H1 (cell line): ENCODE measurements at regions not wholly inside any gene's neighbourhood (a gene's known extent, or its start where the extent isn't known, plus 50 kb on each side); places are given as distances from the start of the nearest gene placed in this dataset.

Experiments
- CTCF ChIA-PET: fragments of 300-600 bp; sonication (Branson Sonifier 250); formaldehyde crosslinking; loops from one replicate; lab custom pipeline; 2021; ENCODE audit not compliant: partially characterized antibody; lab: Charles Lee
- POLR2A ChIA-PET: fragments of 300-600 bp; sonication (Branson Sonifier 250); formaldehyde crosslinking; loops from one replicate; lab custom pipeline; 2021; ENCODE audit warnings: inconsistent platforms; ENCODE audit not compliant: partially characterized antibody; lab: Charles Lee
- DNase-seq, 2 experiments: peaks; one replicate each; pipeline versions ENCODE4 v3.0.0 to v3.0.0-alpha.2; 2010 to 2022; ENCODE audit warnings: low spot score in 2 of 2, low read depth in 1 of 2, mixed read lengths in 1 of 2
- FAIRE-seq: peaks from 2 replicates; lab custom pipeline; 2011; peaks lifted over from hg19 to GRCh38; lab: Jason Lieb, UNC
- H2AFZ ChIP-seq: 2 replicates; pipeline ENCODE4 v1.8.1; 2012; ENCODE audit warnings: low read length, inconsistent platforms
- H2AK5ac ChIP-seq: 2 replicates; pipeline ENCODE4 v1.6.1; 2013; ENCODE audit warnings: low read depth, low read length
- H2BK120ac ChIP-seq: replicated peaks from 2 replicates; pipeline ENCODE3; 2013; ENCODE audit warnings: low read depth, low read length, inconsistent platforms
- H2BK12ac ChIP-seq: 2 replicates; pipeline ENCODE4 v1.6.1; 2013; ENCODE audit warnings: low read depth, low read length
- H2BK15ac ChIP-seq: 2 replicates; pipeline ENCODE4 v1.6.1; 2013; ENCODE audit warnings: low read length
- H2BK20ac ChIP-seq: 2 replicates; pipeline ENCODE4 v1.6.1; 2013; ENCODE audit warnings: low read length
- H2BK5ac ChIP-seq: 2 replicates; pipeline ENCODE4 v1.6.1; 2013; ENCODE audit warnings: low read depth, low read length
- H3K14ac ChIP-seq: 2 replicates; pipeline ENCODE4 v1.6.1; 2013; ENCODE audit warnings: inconsistent platforms; ENCODE audit not compliant: insufficient read length
- H3K18ac ChIP-seq: 2 replicates; pipeline ENCODE4 v1.6.1; 2013; ENCODE audit warnings: low read length; ENCODE audit errors: extremely low read depth
- H3K23ac ChIP-seq: 2 replicates; pipeline ENCODE4 v1.6.1; 2013; ENCODE audit warnings: inconsistent platforms; ENCODE audit not compliant: insufficient read length
- H3K23me2 ChIP-seq: 2 replicates; pipeline ENCODE4 v1.6.1; 2013; ENCODE audit warnings: low read depth, low read length
- H3K27ac ChIP-seq: 2 replicates; pipeline ENCODE4 v1.6.1; 2011; ENCODE audit warnings: low read depth, low read length, inconsistent platforms
- H3K27me3 ChIP-seq, 4 experiments: replicated peaks in 1 of 4; 1 replicate in 1 of 4; 2 replicates in 3 of 4; pipeline versions ENCODE4 v1.6.1 to v1.8.1; 2011 to 2013; ENCODE audit warnings: low read length in 3 of 4, mild to moderate bottlenecking in 3 of 4, inconsistent platforms in 2 of 4, mixed read lengths in 2 of 4, moderate library complexity in 1 of 4; ENCODE audit not compliant: control insufficient read depth in 3 of 4, insufficient read depth in 3 of 4; ENCODE audit errors: extremely low read depth in 1 of 4
- H3K36me3 ChIP-seq, 4 experiments: 2 replicates each; pipeline versions ENCODE4 v1.6.1 to v1.8.1; 2011 to 2013; ENCODE audit warnings: mild to moderate bottlenecking in 4 of 4, low read length in 3 of 4, moderate library complexity in 2 of 4, control low read depth in 1 of 4, inconsistent platforms in 1 of 4; ENCODE audit not compliant: insufficient read depth in 4 of 4, control insufficient read depth in 2 of 4
- H3K4ac ChIP-seq: replicated peaks from 2 replicates; pipeline ENCODE3; 2013; ENCODE audit warnings: low read length, low read depth, mixed read lengths, inconsistent platforms; ENCODE audit not compliant: insufficient read length
- H3K4me1 ChIP-seq, 4 experiments: replicated peaks in 1 of 4; 1 replicate in 1 of 4; 2 replicates in 3 of 4; pipeline versions ENCODE4 v1.6.1 to v1.8.1; 2011 to 2013; ENCODE audit warnings: low read length in 3 of 4, inconsistent platforms in 2 of 4, mixed read lengths in 1 of 4; ENCODE audit not compliant: insufficient read depth in 4 of 4, control insufficient read depth in 3 of 4
- H3K4me2 ChIP-seq, 2 experiments: 2 replicates each; pipeline versions ENCODE4 v1.6.1 to v1.8.1; 2011 to 2013; ENCODE audit warnings: low read depth in 2 of 2, low read length in 2 of 2, control low read depth in 1 of 2, inconsistent platforms in 1 of 2, mild to moderate bottlenecking in 1 of 2; ENCODE audit not compliant: insufficient read depth in 1 of 2
- H3K4me3 ChIP-seq, 4 experiments: fragments of 200-600, 300-600 bp in 1 of 4; sonication (generic), shearing (Covaris generic), sonication (Bioruptor Twin) in 1 of 4; 2 replicates each; pipeline versions ENCODE4 v1.5.1 to v1.8.1; 2011 to 2016; ENCODE audit warnings: low read length in 4 of 4, low read depth in 3 of 4, control low read depth in 2 of 4, inconsistent platforms in 2 of 4, mild to moderate bottlenecking in 2 of 4, mixed read lengths in 1 of 4, moderate library complexity in 1 of 4; ENCODE audit not compliant: insufficient read depth in 2 of 4; ENCODE audit errors: extremely low read depth in 1 of 4
- H3K56ac ChIP-seq: replicated peaks from 2 replicates; pipeline ENCODE3; 2013; ENCODE audit warnings: low read depth, mild to moderate bottlenecking, mixed read lengths, low read length, inconsistent platforms; ENCODE audit not compliant: insufficient read length
- H3K79me1 ChIP-seq: 2 replicates; pipeline ENCODE4 v1.6.1; 2013; ENCODE audit warnings: low read depth, low read length, control low read depth
- H3K79me2 ChIP-seq, 2 experiments: 2 replicates each; pipeline versions ENCODE4 v1.6.1 to v1.8.1; 2012 to 2013; ENCODE audit warnings: low read length in 2 of 2, mild to moderate bottlenecking in 2 of 2, inconsistent platforms in 1 of 2; ENCODE audit not compliant: insufficient read depth in 2 of 2, control insufficient read depth in 1 of 2
- H3K9ac ChIP-seq, 4 experiments: replicated peaks in 1 of 4; 1 replicate in 1 of 4; 2 replicates in 3 of 4; pipeline versions ENCODE4 v1.6.1 to v1.8.1; 2011 to 2013; ENCODE audit warnings: low read depth in 3 of 4, low read length in 3 of 4, control low read depth in 2 of 4, mild to moderate bottlenecking in 2 of 4, moderate library complexity in 2 of 4, inconsistent platforms in 1 of 4; ENCODE audit errors: extremely low read depth in 1 of 4
- H3K9me3 ChIP-seq, 2 experiments: 2 replicates each; pipeline versions ENCODE4 v1.6.1 to v1.8.1; 2012 to 2013; ENCODE audit warnings: mild to moderate bottlenecking in 2 of 2, moderate library complexity in 2 of 2, control low read depth in 1 of 2, inconsistent platforms in 1 of 2, low read depth in 1 of 2, low read length in 1 of 2, mixed read lengths in 1 of 2; ENCODE audit not compliant: insufficient read depth in 2 of 2
- H4K20me1 ChIP-seq, 2 experiments: replicated peaks in 1 of 2; 2 replicates each; pipeline versions ENCODE3 to v1.8.1; 2011 to 2013; ENCODE audit warnings: inconsistent platforms in 2 of 2, low read length in 2 of 2, mild to moderate bottlenecking in 1 of 2; ENCODE audit not compliant: insufficient read depth in 2 of 2, control insufficient read depth in 1 of 2
- H4K5ac ChIP-seq: 2 replicates; pipeline ENCODE4 v1.6.1; 2013; ENCODE audit warnings: low read length, low read depth, mixed read lengths, inconsistent platforms; ENCODE audit not compliant: insufficient read length
- H4K8ac ChIP-seq: 2 replicates; pipeline ENCODE4 v1.8.0; 2013; ENCODE audit warnings: mild to moderate bottlenecking, moderate library complexity, low read length, inconsistent platforms; ENCODE audit not compliant: insufficient read depth; ENCODE audit errors: extremely low read depth
- H4K91ac ChIP-seq: replicated peaks from 2 replicates; pipeline ENCODE3; 2013; ENCODE audit warnings: low read length, mixed read lengths, inconsistent platforms; ENCODE audit not compliant: insufficient read length
- ASH2L ChIP-seq: fragments of 200-600, 300-600 bp; sonication (generic); IDR thresholded peaks from one replicate; pipeline ENCODE4 v1.7.1; 2017; ENCODE audit warnings: low read length
- CEBPB ChIP-seq: IDR thresholded peaks from 2 replicates; pipeline ENCODE4 v1.6.1; 2012; ENCODE audit warnings: low read depth, low read length
- CTBP2 ChIP-seq: IDR thresholded peaks from 2 replicates; pipeline ENCODE4 v1.7.0; 2011; ENCODE audit warnings: borderline replicate concordance, mild to moderate bottlenecking, moderate library complexity, mixed read lengths, low read length; ENCODE audit not compliant: insufficient read depth, insufficient read length
- CTCF ChIP-seq, 3 experiments: IDR thresholded peaks; 1 replicate in 2 of 3; 2 replicates in 1 of 3; pipeline versions ENCODE4 v1.5.1 to v1.6.1; 2011; ENCODE audit warnings: low read length in 3 of 3, mild to moderate bottlenecking in 3 of 3, inconsistent platforms in 2 of 3, low read depth in 1 of 3, moderate library complexity in 1 of 3; ENCODE audit not compliant: insufficient read depth in 1 of 3; ENCODE audit errors: control extremely low read depth in 1 of 3
- EGR1 ChIP-seq: IDR thresholded peaks from 2 replicates; pipeline ENCODE4 v1.6.1; 2011; ENCODE audit warnings: low read depth, low read length, borderline replicate concordance
- GABPA ChIP-seq: IDR thresholded peaks from 2 replicates; pipeline ENCODE4 v1.6.1; 2011; ENCODE audit warnings: mild to moderate bottlenecking, low read length, moderate library complexity, borderline replicate concordance; ENCODE audit not compliant: insufficient read depth
- JUND ChIP-seq: IDR thresholded peaks from 2 replicates; pipeline ENCODE4 v1.6.1; 2011; ENCODE audit warnings: mild to moderate bottlenecking, improper control_type of control experiment, low read length
- KDM4A ChIP-seq: IDR thresholded peaks from one replicate; pipeline ENCODE4 v1.7.1; 2012; ENCODE audit warnings: low read depth, mild to moderate bottlenecking, moderate library complexity, low read length, inconsistent platforms; ENCODE audit not compliant: severe bottlenecking
- NANOG ChIP-seq: IDR thresholded peaks from 2 replicates; pipeline ENCODE4 v1.6.1; 2011; ENCODE audit warnings: low read length, low read depth, mild to moderate bottlenecking, inconsistent platforms; ENCODE audit not compliant: insufficient read depth, poor library complexity, severe bottlenecking
- NRF1 ChIP-seq: IDR thresholded peaks from 2 replicates; pipeline ENCODE4 v1.6.1; 2011; ENCODE audit warnings: mild to moderate bottlenecking, low read depth, low read length, improper control_type of control experiment
- POLR2AphosphoS5 ChIP-seq: IDR thresholded peaks from 2 replicates; pipeline ENCODE4 v1.6.1; 2011; ENCODE audit warnings: low read depth, low read length
- RAD21 ChIP-seq, 2 experiments: IDR thresholded peaks in 1 of 2; conservative IDR thresholded peaks in 1 of 2; 2 replicates each; pipeline ENCODE4 v1.6.1; 2011; ENCODE audit warnings: low read depth in 2 of 2, low read length in 2 of 2, improper control_type of control experiment in 1 of 2, inconsistent platforms in 1 of 2, mild to moderate bottlenecking in 1 of 2, moderate library complexity in 1 of 2
- SP1 ChIP-seq: IDR thresholded peaks from 2 replicates; pipeline ENCODE4 v1.6.1; 2011; ENCODE audit warnings: low read depth, low read length

- no peak overlapping the region for H2BK5ac ChIP-seq
- H4K5ac ChIP-seq = no peak overlapping the region
- no peak overlapping the region for H3K23ac ChIP-seq
- H3K9ac ChIP-seq = no peak overlapping the region
- FAIRE-seq (no peak), DNase-seq (no peak)
- H3K27me3 ChIP-seq = no peaks in the 10 kb centered on the region
- no peak overlapping the region for H4K8ac ChIP-seq
- H2BK12ac ChIP-seq = no peak overlapping the region
- POLR2A ChIA-PET = no interaction called here
- no peak overlapping the region for H3K4ac ChIP-seq
- no peaks in the 10 kb centered on the region; a peak in 1 of 4 replicates for H3K9me3 ChIP-seq
- H4K91ac ChIP-seq = no peak overlapping the region
- no peak overlapping the region for H3K4me3 ChIP-seq
- no peak overlapping the region for H2AFZ ChIP-seq
- H3K4me2 ChIP-seq = no peak overlapping the region
- CTCF ChIA-PET = interaction anchor here (0.6 kb wide), 1 partner anchor 67 kb away, joined by 4 read pairs; no protein-coding TSS in a partner anchor
- H3K79me2 ChIP-seq = no peaks in the 10 kb centered on the region
- H3K56ac ChIP-seq = no peak overlapping the region
- H3K4me1 ChIP-seq = no peaks in the 10 kb centered on the region
- no peaks in the 10 kb centered on the region for H3K23me2 ChIP-seq
- no peak overlapping the region for H2AK5ac ChIP-seq
- H3K36me3 ChIP-seq = no peaks in the 10 kb centered on the region
- no peak overlapping the region for H2BK20ac ChIP-seq
- H2BK15ac ChIP-seq = no peak overlapping the region
- no peak overlapping the region for H3K18ac ChIP-seq
- H2BK120ac ChIP-seq = no peak overlapping the region
- no peak overlapping the region for H3K14ac ChIP-seq
- H3K79me1 ChIP-seq = no peaks in the 10 kb centered on the region
- no peak overlapping the region for H3K27ac ChIP-seq
- no peaks in the 10 kb centered on the region for H4K20me1 ChIP-seq
- TF ChIP-seq SP1 (no peak), NANOG (no peak), KDM4A (no peak), ASH2L (no peak), NRF1 (no peak), JUND (no peak), RAD21 (IDR thresholded peaks at IDR 0.05 in 1 of 2, conservative IDR thresholded peaks at IDR 0.05 in 1 of 2; ENCODE audit: low read depth in 2 of 2, low read length in 2 of 2) (no peak), GABPA (no peak), EGR1 (no peak), CTBP2 (no peak), POLR2AphosphoS5 (no peak), CEBPB (no peak), CTCF (IDR thresholded peaks at IDR 0.05; ENCODE audit: control extremely low read depth in 1 of 3, insufficient read depth in 1 of 3, low read depth in 1 of 3, low read length in 3 of 3) (no peak)
Observed at GRCh38 chr4:98711526-98711925, 53.1 kb upstream of the TSPAN5 start.
